HepG2 (cell line): ENCODE measurements at regions not wholly inside any gene's neighbourhood (a gene's known extent, or its start where the extent isn't known, plus 50 kb on each side); places are given as distances from the start of the nearest gene placed in this dataset.

Source experiments
- CTCF ChIP-seq: sonication (generic); formaldehyde crosslinking; IDR thresholded peaks from 2 replicates; pipeline ENCODE4 v1.5.0; 2020; ENCODE audit warnings: mild to moderate bottlenecking, missing genetic modification reagents, moderate library complexity
- DR1 ChIP-seq: sonication (generic); formaldehyde crosslinking; IDR thresholded peaks from 2 replicates; pipeline ENCODE4 v1.8.0; 2021; ENCODE audit warnings: mild to moderate bottlenecking, missing genetic modification reagents, inconsistent platforms
- GABPA ChIP-seq, 2 experiments: IDR thresholded peaks; 2 replicates each; pipeline ENCODE4 v1.6.1; 2011 to 2016; ENCODE audit warnings: low read depth in 2 of 2, low read length in 1 of 2, missing biosample characterization in 1 of 2, missing genetic modification characterization in 1 of 2
- MAZ ChIP-seq, 2 experiments: sonication (generic) in 1 of 2; formaldehyde crosslinking in 1 of 2; IDR thresholded peaks; 2 replicates each; pipeline versions ENCODE4 v1.5.0 to v1.6.1; 2012 to 2020; ENCODE audit warnings: low read depth in 2 of 2, mild to moderate bottlenecking in 2 of 2, borderline replicate concordance in 1 of 2, improper control_type of control experiment in 1 of 2, low read length in 1 of 2, missing genetic modification reagents in 1 of 2, moderate library complexity in 1 of 2
- RFX1 ChIP-seq: fragments of 450-650 bp; IDR thresholded peaks from 2 replicates; pipeline ENCODE4 v1.6.1; 2017
- THRA ChIP-seq: sonication (generic); formaldehyde crosslinking; IDR thresholded peaks from 2 replicates; pipeline ENCODE4 v1.4.0; 2020; ENCODE audit warnings: missing genetic modification reagents, borderline replicate concordance
- ZBTB44 ChIP-seq: sonication (generic); formaldehyde crosslinking; IDR thresholded peaks from 2 replicates; pipeline ENCODE4 v1.4.0; 2020; ENCODE audit warnings: missing genetic modification reagents
- ZHX2 ChIP-seq, 2 experiments: sonication (generic) in 1 of 2; formaldehyde crosslinking in 1 of 2; IDR thresholded peaks; 2 replicates each; pipeline versions ENCODE4 v1.6.1 to v1.9.0; 2014 to 2022; ENCODE audit warnings: antibody characterized with exemption in 1 of 2, borderline replicate concordance in 1 of 2, inconsistent platforms in 1 of 2, low read depth in 1 of 2, missing genetic modification reagents in 1 of 2
- ZNF326 ChIP-seq: sonication (generic); formaldehyde crosslinking; IDR thresholded peaks from 2 replicates; pipeline ENCODE4 v1.4.0; 2020; ENCODE audit warnings: missing genetic modification reagents, borderline replicate concordance
- ZNF331 ChIP-seq: sonication (generic); formaldehyde crosslinking; IDR thresholded peaks from 2 replicates; pipeline ENCODE4 v1.4.0; 2020; ENCODE audit warnings: missing genetic modification reagents
- ZNF670 ChIP-seq: sonication (generic); formaldehyde crosslinking; IDR thresholded peaks from 2 replicates; pipeline ENCODE4 v1.8.0; 2022; ENCODE audit warnings: mild to moderate bottlenecking, missing genetic modification reagents, borderline replicate concordance
- ZNF772 ChIP-seq: sonication (generic); formaldehyde crosslinking; IDR thresholded peaks from 2 replicates; pipeline ENCODE4 v1.5.0; 2020; ENCODE audit warnings: mild to moderate bottlenecking, missing genetic modification reagents
- ZUFSP ChIP-seq: sonication (generic); formaldehyde crosslinking; IDR thresholded peaks from 2 replicates; pipeline ENCODE4 v1.9.0; 2021; ENCODE audit warnings: missing genetic modification reagents, mild to moderate bottlenecking, borderline replicate concordance

- TF ChIP-seq ZHX2 (IDR thresholded peaks at IDR 0.05; ENCODE audit: low read depth) (no peak), ZHX2 (CRISPR knock-in tag; IDR thresholded peaks at IDR 0.05; ENCODE audit: borderline replicate concordance) (no peak), ZNF670 (CRISPR knock-in tag) (no peak), ZUFSP (no peak), ZBTB44 (CRISPR knock-in tag) (no peak), RFX1 (no peak), ZNF331 (peak; percentile 34; the same call in 1 of the 2 replicates), ZNF772 (CRISPR knock-in tag) (0 out of 2 replicates have a peak, but pooled peaks have one; percentile 23), DR1 (no peak), GABPA (IDR thresholded peaks at IDR 0.05; ENCODE audit: low read depth, low read length) (no peak), GABPA (CRISPR knock-in tag; IDR thresholded peaks at IDR 0.05; ENCODE audit: low read depth) (no peak), MAZ (IDR thresholded peaks at IDR 0.05; ENCODE audit: borderline replicate concordance, low read depth, low read length) (no peak), MAZ (CRISPR knock-in tag; IDR thresholded peaks at IDR 0.05; ENCODE audit: low read depth) (peak; percentile 31; the same call in 1 of the 2 replicates), ZNF326 (CRISPR knock-in tag) (no peak), THRA (0 out of 2 replicates have a peak, but pooled peaks have one; percentile 29), CTCF (CRISPR knock-in tag) (peak; percentile 94)
Observed at GRCh38 chr3:9302425-9303181, 53.2 kb upstream of the SRGAP3 start (continued).
